Hepatocyte (in vitro differentiated cells): ENCODE measurements at regions not wholly inside any gene's neighbourhood (a gene's known extent, or its start where the extent isn't known, plus 50 kb on each side); places are given as distances from the start of the nearest gene placed in this dataset.

ENCODE experiments used
- EZH2 ChIP-seq: fragments of 200-600 bp; sonication (generic); IDR thresholded peaks from 2 replicates; pipeline ENCODE4 v1.6.1; 2016; ENCODE audit warnings: antibody characterized with exemption, mild to moderate bottlenecking, borderline replicate concordance
- EZH2phosphoT487 ChIP-seq: fragments of 200-600 bp; sonication (generic); IDR thresholded peaks from one replicate; pipeline ENCODE4 v1.6.1; 2018; ENCODE audit warnings: antibody characterized with exemption, mild to moderate bottlenecking, low read depth, moderate library complexity; ENCODE audit not compliant: unreplicated experiment, severe bottlenecking
- TF ChIP-seq, protein P1 (sequence below): fragments of 200-600 bp; sonication (generic); IDR thresholded peaks from 2 replicates; pipeline ENCODE4 v1.5.1; 2016; ENCODE audit warnings: antibody characterized with exemption, mild to moderate bottlenecking; ENCODE audit not compliant: poor library complexity

DNA sequence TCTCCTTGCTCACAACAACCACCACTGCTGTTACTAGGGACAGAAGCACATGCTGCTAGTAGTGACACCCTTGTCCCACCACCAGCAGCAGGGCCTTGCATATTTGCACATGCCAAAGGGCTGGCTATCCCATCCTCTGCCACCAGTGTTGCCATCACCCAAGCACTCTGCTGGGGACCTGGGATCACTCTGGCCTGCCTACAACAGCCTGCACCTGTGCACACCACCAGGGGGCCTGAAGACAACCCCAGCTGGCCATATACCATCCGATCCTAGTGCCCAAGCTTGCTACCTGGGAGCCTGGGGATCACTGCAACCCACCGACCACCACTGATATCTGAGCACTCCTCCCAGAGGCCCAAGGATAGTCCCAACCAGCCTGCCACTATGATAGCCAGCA is 99.9 kb upstream of the FANCL start:
- TF ChIP-seq, protein P1, sequence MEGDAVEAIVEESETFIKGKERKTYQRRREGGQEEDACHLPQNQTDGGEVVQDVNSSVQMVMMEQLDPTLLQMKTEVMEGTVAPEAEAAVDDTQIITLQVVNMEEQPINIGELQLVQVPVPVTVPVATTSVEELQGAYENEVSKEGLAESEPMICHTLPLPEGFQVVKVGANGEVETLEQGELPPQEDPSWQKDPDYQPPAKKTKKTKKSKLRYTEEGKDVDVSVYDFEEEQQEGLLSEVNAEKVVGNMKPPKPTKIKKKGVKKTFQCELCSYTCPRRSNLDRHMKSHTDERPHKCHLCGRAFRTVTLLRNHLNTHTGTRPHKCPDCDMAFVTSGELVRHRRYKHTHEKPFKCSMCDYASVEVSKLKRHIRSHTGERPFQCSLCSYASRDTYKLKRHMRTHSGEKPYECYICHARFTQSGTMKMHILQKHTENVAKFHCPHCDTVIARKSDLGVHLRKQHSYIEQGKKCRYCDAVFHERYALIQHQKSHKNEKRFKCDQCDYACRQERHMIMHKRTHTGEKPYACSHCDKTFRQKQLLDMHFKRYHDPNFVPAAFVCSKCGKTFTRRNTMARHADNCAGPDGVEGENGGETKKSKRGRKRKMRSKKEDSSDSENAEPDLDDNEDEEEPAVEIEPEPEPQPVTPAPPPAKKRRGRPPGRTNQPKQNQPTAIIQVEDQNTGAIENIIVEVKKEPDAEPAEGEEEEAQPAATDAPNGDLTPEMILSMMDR: no peak
- TF ChIP-seq EZH2 (no peak), EZH2phosphoT487 (no peak)
